ENCODE measurements at regions not wholly inside any gene's neighbourhood (a gene's known extent, or its start where the extent isn't known, plus 50 kb on each side); places are given as distances from the start of the nearest gene placed in this dataset.
"Not testable (repeated sequence)": the region's sequence is repeated elsewhere in the genome, so short reads cannot be mapped to it uniquely, and the experiment has no call there.

GRCh38 chr13:18609371-18609770 is 572.3 kb downstream of the TUBA3C start:
- H3K27ac ChIP-seq (ENCODE audit: insufficient read depth, low read length); intact Hi-C loops (cut with micrococcal nuclease); H4K20me1 ChIP-seq (ENCODE audit: insufficient read depth, low read length); POLR2A ChIA-PET (ENCODE audit: unreplicated experiment); H3K79me1 ChIP-seq (ENCODE audit: low read depth in 1 of 2, low read length in 2 of 2); H3K4me3 ChIP-seq (ENCODE audit: insufficient read depth, low read depth, low read length); H4K91ac ChIP-seq (ENCODE audit: insufficient read depth, low read depth, low read length); H3K4ac ChIP-seq (ENCODE audit: low read depth, low read length); H3K9me3 ChIP-seq (ENCODE audit: control insufficient read depth, insufficient read depth, low read length); ATAC-seq (ENCODE audit: low read depth); H3K14ac ChIP-seq (replicated peaks; ENCODE audit: low read depth, low read length); dilution Hi-C loops (cut with HindIII; ENCODE audit: low sequenced_read_pairs, unreplicated experiment); CTCF ChIA-PET; BruUV-seq (replicated peaks); DNase-seq; H4K5ac ChIP-seq (ENCODE audit: low read depth, low read length); H3K36me3 ChIP-seq (ENCODE audit: control insufficient read depth, insufficient read depth, low read length); H3K9ac ChIP-seq (ENCODE audit: low read depth, low read length); H2AFZ ChIP-seq (replicated peaks; ENCODE audit: low read length, poor library complexity); H2BK120ac ChIP-seq (ENCODE audit: low read depth, low read length); H3K9me1 ChIP-seq (ENCODE audit: insufficient read depth, low read length); H4K8ac ChIP-seq (ENCODE audit: low read depth in 2 of 2, low read length in 2 of 2); H3K4me1 ChIP-seq (ENCODE audit: control insufficient read depth, insufficient read depth, low read length); H3K56ac ChIP-seq (ENCODE audit: extremely low read depth, insufficient read depth, low read length); H3K18ac ChIP-seq (ENCODE audit: low read depth, low read length); H2BK20ac ChIP-seq (ENCODE audit: low read depth, low read length); H3K27me3 ChIP-seq (ENCODE audit: control insufficient read depth, insufficient read depth, low read length); H2BK15ac ChIP-seq (ENCODE audit: low read depth, low read length); H2AK5ac ChIP-seq (ENCODE audit: low read depth, low read length); H3K4me2 ChIP-seq (ENCODE audit: low read depth, low read length); H3K23ac ChIP-seq (ENCODE audit: low read depth, low read length); H2BK5ac ChIP-seq (ENCODE audit: low read depth, low read length, poor library complexity, severe bottlenecking); in situ Hi-C loops (cut with MboI; ENCODE audit: low sequenced_read_pairs); H2AK9ac ChIP-seq (replicated peaks; ENCODE audit: low read depth, low read length, poor library complexity): not testable (repeated sequence)
- WGBS, 2 experiments (ENCODE audit: extremely low coverage in 2 of 2, insufficient read length in 1 of 2) = 43% methylated on average over 12 of the region's 42 CpGs; no CpG with 5 or more reads in 1 of the 2 experiments

GRCh38 chr13:18608851-18609250 is 572.8 kb downstream of the TUBA3C start:
- H2AK5ac ChIP-seq (ENCODE audit: low read depth, low read length); H3K36me3 ChIP-seq (ENCODE audit: control insufficient read depth, insufficient read depth, low read length); H2AFZ ChIP-seq (replicated peaks; ENCODE audit: low read length, poor library complexity); H2BK15ac ChIP-seq (ENCODE audit: low read depth, low read length); H3K27me3 ChIP-seq (ENCODE audit: control insufficient read depth, insufficient read depth, low read length); H3K9me3 ChIP-seq (ENCODE audit: control insufficient read depth, insufficient read depth, low read length); H3K56ac ChIP-seq (ENCODE audit: extremely low read depth, insufficient read depth, low read length); H2BK120ac ChIP-seq (ENCODE audit: low read depth, low read length); dilution Hi-C loops (cut with HindIII; ENCODE audit: low sequenced_read_pairs, unreplicated experiment); H4K5ac ChIP-seq (ENCODE audit: low read depth, low read length); H2AK9ac ChIP-seq (replicated peaks; ENCODE audit: low read depth, low read length, poor library complexity); ATAC-seq (ENCODE audit: low read depth); DNase-seq; in situ Hi-C loops (cut with MboI; ENCODE audit: low sequenced_read_pairs); H4K91ac ChIP-seq (ENCODE audit: insufficient read depth, low read depth, low read length); H3K27ac ChIP-seq (ENCODE audit: insufficient read depth, low read length); H3K9ac ChIP-seq (ENCODE audit: low read depth, low read length); H4K8ac ChIP-seq (ENCODE audit: low read depth in 2 of 2, low read length in 2 of 2); H2BK5ac ChIP-seq (ENCODE audit: low read depth, low read length, poor library complexity, severe bottlenecking); H3K4me1 ChIP-seq (ENCODE audit: control insufficient read depth, insufficient read depth, low read length); H3K18ac ChIP-seq (ENCODE audit: low read depth, low read length); POLR2A ChIA-PET (ENCODE audit: unreplicated experiment); BruUV-seq (replicated peaks); intact Hi-C loops (cut with micrococcal nuclease); H2BK20ac ChIP-seq (ENCODE audit: low read depth, low read length); H3K79me1 ChIP-seq (ENCODE audit: low read depth in 1 of 2, low read length in 2 of 2); H4K20me1 ChIP-seq (ENCODE audit: insufficient read depth, low read length); H3K4me3 ChIP-seq (ENCODE audit: insufficient read depth, low read depth, low read length); H3K4ac ChIP-seq (ENCODE audit: low read depth, low read length); H3K4me2 ChIP-seq (ENCODE audit: low read depth, low read length); H3K23ac ChIP-seq (ENCODE audit: low read depth, low read length); H3K14ac ChIP-seq (replicated peaks; ENCODE audit: low read depth, low read length); CTCF ChIA-PET; H3K9me1 ChIP-seq (ENCODE audit: insufficient read depth, low read length): not testable (repeated sequence)
- WGBS, 2 experiments (ENCODE audit: extremely low coverage in 2 of 2, insufficient read length in 1 of 2) = no CpG with 5 or more reads among the region's 40 CpGs
